Trophoblast cell (in vitro differentiated cells and primary cell): ENCODE measurements at regions not wholly inside any gene's neighbourhood (a gene's known extent, or its start where the extent isn't known, plus 50 kb on each side); places are given as distances from the start of the nearest gene placed in this dataset.

ENCODE experiments used
- DNase-seq, 2 donors: peaks; one replicate each; pipeline ENCODE4 v3.0.0-alpha.2; 2016
- H2AFZ ChIP-seq: 2 replicates; pipeline ENCODE4 v1.6.1; 2013; ENCODE audit warnings: low read length, moderate library complexity, mild to moderate bottlenecking; ENCODE audit not compliant: insufficient read depth, poor library complexity
- H2AK5ac ChIP-seq: 2 replicates; pipeline ENCODE4 v1.6.1; 2013; ENCODE audit warnings: mild to moderate bottlenecking, low read length
- H2BK120ac ChIP-seq: 2 replicates; pipeline ENCODE4 v1.6.1; 2013; ENCODE audit warnings: low read length, mild to moderate bottlenecking, moderate library complexity; ENCODE audit not compliant: insufficient read depth, poor library complexity
- H2BK12ac ChIP-seq: 2 replicates; pipeline ENCODE4 v1.6.1; 2013; ENCODE audit warnings: mild to moderate bottlenecking, low read length, moderate library complexity
- H2BK5ac ChIP-seq: 2 replicates; pipeline ENCODE4 v1.6.1; 2013; ENCODE audit warnings: low read length, low read depth, moderate library complexity, mild to moderate bottlenecking; ENCODE audit not compliant: poor library complexity
- H3K14ac ChIP-seq: 2 replicates; pipeline ENCODE4 v1.6.1; 2013; ENCODE audit warnings: mild to moderate bottlenecking, low read length
- H3K18ac ChIP-seq: 2 replicates; pipeline ENCODE4 v1.6.1; 2013; ENCODE audit warnings: mild to moderate bottlenecking, low read length
- H3K23ac ChIP-seq: 2 replicates; pipeline ENCODE4 v1.6.1; 2013; ENCODE audit warnings: low read length
- H3K27ac ChIP-seq: 2 replicates; pipeline ENCODE4 v1.5.1; 2013; ENCODE audit warnings: low read depth, mild to moderate bottlenecking, inconsistent platforms, low read length, moderate library complexity
- H3K27me3 ChIP-seq: 2 replicates; pipeline ENCODE4 v1.6.1; 2013; ENCODE audit warnings: inconsistent platforms, mild to moderate bottlenecking, low read length, moderate library complexity; ENCODE audit not compliant: insufficient read depth
- H3K36me3 ChIP-seq, 2 experiments: 1 replicate in 1 of 2; 2 replicates in 1 of 2; pipeline ENCODE4 v1.6.1; 2013; ENCODE audit warnings: low read length in 2 of 2, mild to moderate bottlenecking in 2 of 2, moderate library complexity in 1 of 2; ENCODE audit not compliant: insufficient read depth in 2 of 2, control insufficient read depth in 1 of 2
- H3K4ac ChIP-seq: 2 replicates; pipeline ENCODE4 v1.6.1; 2013; ENCODE audit warnings: low read depth, mild to moderate bottlenecking, low read length, moderate library complexity
- H3K4me1 ChIP-seq, 2 experiments: 1 replicate in 1 of 2; 2 replicates in 1 of 2; pipeline ENCODE4 v1.6.1; 2013; ENCODE audit warnings: low read length in 2 of 2, mild to moderate bottlenecking in 2 of 2, moderate library complexity in 1 of 2; ENCODE audit not compliant: insufficient read depth in 2 of 2, control insufficient read depth in 1 of 2
- H3K4me2 ChIP-seq: 2 replicates; pipeline ENCODE4 v1.6.1; 2013; ENCODE audit warnings: inconsistent platforms, mild to moderate bottlenecking, low read length, moderate library complexity
- H3K4me3 ChIP-seq: 2 replicates; pipeline ENCODE4 v1.5.1; 2013; ENCODE audit warnings: mild to moderate bottlenecking, low read depth, low read length, inconsistent platforms
- H3K79me1 ChIP-seq: one replicate; pipeline ENCODE4 v1.6.1; 2013; ENCODE audit warnings: low read length
- H3K79me2 ChIP-seq: 2 replicates; pipeline ENCODE4 v1.6.1; 2013; ENCODE audit warnings: low read length, mild to moderate bottlenecking; ENCODE audit not compliant: control insufficient read depth, insufficient read depth, poor library complexity
- H3K9ac ChIP-seq: 2 replicates; pipeline ENCODE4 v1.6.1; 2013; ENCODE audit warnings: mild to moderate bottlenecking, low read length
- H3K9me3 ChIP-seq: 2 replicates; pipeline ENCODE4 v1.6.1; 2013; ENCODE audit warnings: low read depth, mild to moderate bottlenecking, control low read depth, inconsistent platforms, low read length; ENCODE audit not compliant: insufficient read depth
- H4K12ac ChIP-seq: 2 replicates; pipeline ENCODE4 v1.6.1; 2013; ENCODE audit warnings: low read depth, mild to moderate bottlenecking, low read length, moderate library complexity
- H4K8ac ChIP-seq: 2 replicates; pipeline ENCODE4 v1.6.1; 2013; ENCODE audit warnings: low read depth, mild to moderate bottlenecking, low read length, moderate library complexity
- H4K91ac ChIP-seq: one replicate; pipeline ENCODE4 v1.6.1; 2013; ENCODE audit warnings: low read depth, mild to moderate bottlenecking, low read length, moderate library complexity
- WGBS: extraction: QIAGEN DNeasy Blood & Tissue Kit; methylation state at CpG from one replicate; pipeline ENCODE4 v1.1.7; 2013; ENCODE audit warnings: missing lambda C conversion rate; ENCODE audit not compliant: insufficient read length, insufficient coverage; ENCODE audit errors: extremely low coverage; 5-methylcytosine and 5-hydroxymethylcytosine counted together

- Histone ChIP-seq H2BK120ac (no peak overlapping the region), H3K4me3 (no peak overlapping the region), H3K9me3 (no peaks in the 10 kb centered on the region), H3K4ac (no peak overlapping the region), H3K27ac (no peak overlapping the region), H2BK5ac (no peak overlapping the region), H3K36me3 (no peaks in the 10 kb centered on the region), H3K79me2 (peaks cover 1% of the 10 kb centered on the region), H3K27me3 (no peaks in the 10 kb centered on the region), H3K23ac (no peak overlapping the region), H2BK12ac (no peak overlapping the region), H3K79me1 (no peaks in the 10 kb centered on the region), H3K18ac (no peak overlapping the region), H3K14ac (no peak overlapping the region), H4K12ac (no peak overlapping the region), H3K4me2 (no peak overlapping the region), H2AK5ac (no peak overlapping the region), H3K9ac (no peak overlapping the region), H4K8ac (no peak overlapping the region), H4K91ac (no peak overlapping the region), H3K4me1 (no peaks in the 10 kb centered on the region), H2AFZ (no peak overlapping the region)
- WGBS, result no CpG with 5 or more reads among the region's 3 CpGs
- DNase-seq, result no peak
Measured at GRCh38 chr11:19429108-19429760, 188.5 kb upstream of the E2F8 start.

- no peak overlapping the region for H3K4me3 ChIP-seq
- DNase-seq, result no peak
- H3K36me3 ChIP-seq, result no peaks in the 10 kb centered on the region
- H4K91ac ChIP-seq, result no peak overlapping the region
- H2AK5ac ChIP-seq, result no peak overlapping the region
- H3K18ac ChIP-seq, result no peak overlapping the region
- no peak overlapping the region for H3K27ac ChIP-seq
- H2AFZ ChIP-seq, result no peak overlapping the region
- no peak overlapping the region for H2BK120ac ChIP-seq
- no peaks in the 10 kb centered on the region for H3K79me1 ChIP-seq
- H2BK5ac ChIP-seq, result no peak overlapping the region
- H4K8ac ChIP-seq, result no peak overlapping the region
- no peak overlapping the region for H3K4ac ChIP-seq
- H3K9ac ChIP-seq, result no peak overlapping the region
- no peak overlapping the region for H2BK12ac ChIP-seq
- no peak overlapping the region for H4K12ac ChIP-seq
- H3K9me3 ChIP-seq, result no peaks in the 10 kb centered on the region
- H3K23ac ChIP-seq, result no peak overlapping the region
- no CpG with 5 or more reads among the region's 8 CpGs for WGBS
- no peaks in the 10 kb centered on the region for H3K4me1 ChIP-seq
- no peak overlapping the region for H3K4me2 ChIP-seq
- H3K27me3 ChIP-seq, result no peaks in the 10 kb centered on the region
- no peak overlapping the region for H3K14ac ChIP-seq
- peaks cover 1% of the 10 kb centered on the region for H3K79me2 ChIP-seq
Measured at GRCh38 chr11:19428206-19429002, 187.7 kb upstream of the E2F8 start.

- H2BK5ac ChIP-seq, result no peak overlapping the region
- no peak overlapping the region for H3K4me2 ChIP-seq
- no peak overlapping the region for H3K18ac ChIP-seq
- no peak for DNase-seq
- no peak overlapping the region for H3K23ac ChIP-seq
- H2AK5ac ChIP-seq, result no peak overlapping the region
- no peaks in the 10 kb centered on the region for H3K36me3 ChIP-seq
- no peak overlapping the region for H3K4ac ChIP-seq
- H2BK12ac ChIP-seq, result no peak overlapping the region
- H3K14ac ChIP-seq, result no peak overlapping the region
- H3K9ac ChIP-seq, result no peak overlapping the region
- no CpG with 5 or more reads among the region's 4 CpGs for WGBS
- no peak overlapping the region for H2AFZ ChIP-seq
- no peak overlapping the region for H3K4me3 ChIP-seq
- no peaks in the 10 kb centered on the region for H3K4me1 ChIP-seq
- no peaks in the 10 kb centered on the region for H3K9me3 ChIP-seq
- no peak overlapping the region for H3K27ac ChIP-seq
- no peaks in the 10 kb centered on the region for H3K79me1 ChIP-seq
- H2BK120ac ChIP-seq, result no peak overlapping the region
- peaks cover 1% of the 10 kb centered on the region for H3K79me2 ChIP-seq
- H3K27me3 ChIP-seq, result no peaks in the 10 kb centered on the region
- H4K12ac ChIP-seq, result no peak overlapping the region
- H4K8ac ChIP-seq, result no peak overlapping the region
- no peak overlapping the region for H4K91ac ChIP-seq
Measured at GRCh38 chr11:19426756-19427403, 186.1 kb upstream of the E2F8 start.

- no CpG with 5 or more reads among the region's 5 CpGs for WGBS
- Histone ChIP-seq H3K27ac (no peak overlapping the region), H3K9me3 (no peaks in the 10 kb centered on the region)
Measured at GRCh38 chr11:19426011-19426755, 185.4 kb upstream of the E2F8 start.

More at GRCh38 chr11:19426011-19426755, 185.4 kb upstream of the E2F8 start:
- Histone ChIP-seq H4K8ac (no peak overlapping the region), H3K79me2 (peaks cover 1% of the 10 kb centered on the region), H3K9ac (no peak overlapping the region), H3K36me3 (no peaks in the 10 kb centered on the region), H2AFZ (no peak overlapping the region), H4K91ac (no peak overlapping the region), H3K14ac (no peak overlapping the region), H2BK120ac (no peak overlapping the region), H3K23ac (no peak overlapping the region), H2BK12ac (no peak overlapping the region), H3K18ac (no peak overlapping the region), H2BK5ac (no peak overlapping the region), H3K4me2 (no peak overlapping the region), H3K4me3 (no peak overlapping the region), H2AK5ac (no peak overlapping the region), H3K27me3 (no peaks in the 10 kb centered on the region), H3K4ac (no peak overlapping the region), H3K4me1 (no peaks in the 10 kb centered on the region), H3K79me1 (no peaks in the 10 kb centered on the region), H4K12ac (no peak overlapping the region)
- no peak for DNase-seq
